Duodenal mucosa (tissue), 2 donors: ENCODE measurements at regions not wholly inside any gene's neighbourhood (a gene's known extent, or its start where the extent isn't known, plus 50 kb on each side); places are given as distances from the start of the nearest gene placed in this dataset.

Experiments used
- H3K27ac ChIP-seq: one replicate; pipeline ENCODE4 v1.7.0; 2013; ENCODE audit warnings: low read depth, low read length
- H3K27me3 ChIP-seq, 2 donors: one replicate each; pipeline ENCODE4 v1.7.0; 2013; ENCODE audit warnings: low read length in 2 of 2, control low read depth in 1 of 2; ENCODE audit not compliant: insufficient read depth in 2 of 2, control insufficient read depth in 1 of 2
- H3K36me3 ChIP-seq, 2 donors: one replicate each; pipeline ENCODE4 v1.7.0; 2013; ENCODE audit warnings: low read length in 2 of 2, control low read depth in 1 of 2; ENCODE audit not compliant: insufficient read depth in 2 of 2, control insufficient read depth in 1 of 2
- H3K4me1 ChIP-seq, 2 donors: one replicate each; pipeline ENCODE4 v1.7.0; 2013; ENCODE audit warnings: low read length in 2 of 2, control low read depth in 1 of 2; ENCODE audit not compliant: insufficient read depth in 2 of 2, control insufficient read depth in 1 of 2
- H3K4me3 ChIP-seq, 2 donors: one replicate each; pipeline ENCODE4 v1.7.0; 2013; ENCODE audit warnings: low read length in 2 of 2, low read depth in 1 of 2
- H3K9ac ChIP-seq, 2 donors: one replicate each; pipeline ENCODE4 v1.7.0; 2013; ENCODE audit warnings: low read length in 2 of 2, low read depth in 1 of 2
- H3K9me3 ChIP-seq, 2 donors: one replicate each; pipeline ENCODE4 v1.7.0; 2013; ENCODE audit warnings: low read length in 2 of 2, control low read depth in 1 of 2; ENCODE audit not compliant: control insufficient read depth in 1 of 2

- Histone ChIP-seq H3K9ac (no peak overlapping the region), H3K36me3 (no peaks in the 10 kb centered on the region), H3K4me3 (no peak overlapping the region), H3K27me3 (no peaks in the 10 kb centered on the region), H3K9me3 (peaks cover 0 to 5% of the 10 kb centered on the region in 2 donors), H3K27ac (no peak overlapping the region), H3K4me1 (no peaks in the 10 kb centered on the region)
Observed at GRCh38 chr9:79000230-79001002, 571.3 kb upstream of the TLE4 start.

- H3K9ac ChIP-seq, result no peak overlapping the region
- no peaks in the 10 kb centered on the region for H3K27me3 ChIP-seq
- H3K4me3 ChIP-seq, result no peak overlapping the region
- peaks cover 0 to 5% of the 10 kb centered on the region in 2 donors for H3K9me3 ChIP-seq
- H3K27ac ChIP-seq, result no peak overlapping the region
- no peaks in the 10 kb centered on the region for H3K4me1 ChIP-seq
- no peaks in the 10 kb centered on the region for H3K36me3 ChIP-seq
Observed at GRCh38 chr9:79001012-79001411, 570.8 kb upstream of the TLE4 start.

GRCh38 chr9:79003514-79003913, 568.3 kb upstream of the TLE4 start:
- Histone ChIP-seq H3K27ac (no peak overlapping the region), H3K9ac (no peak overlapping the region), H3K27me3 (no peaks in the 10 kb centered on the region), H3K4me3 (no peak overlapping the region), H3K36me3 (no peaks in the 10 kb centered on the region), H3K9me3 (peaks cover 0 to 5% of the 10 kb centered on the region in 2 donors), H3K4me1 (no peaks in the 10 kb centered on the region)

GRCh38 chr9:79004032-79004431, 567.7 kb upstream of the TLE4 start:
- Histone ChIP-seq H3K9me3 (peaks cover 0 to 5% of the 10 kb centered on the region in 2 donors), H3K4me1 (no peaks in the 10 kb centered on the region), H3K4me3 (no peak overlapping the region), H3K36me3 (no peaks in the 10 kb centered on the region), H3K27me3 (no peaks in the 10 kb centered on the region), H3K9ac (no peak overlapping the region), H3K27ac (no peak overlapping the region)

- no peak overlapping the region for H3K27ac ChIP-seq
Observed at GRCh38 chr9:79006546-79006945, 565.2 kb upstream of the TLE4 start.

GRCh38 chr9:79007701-79008483, 563.9 kb upstream of the TLE4 start:
- Histone ChIP-seq H3K36me3 (no peaks in the 10 kb centered on the region), H3K4me1 (no peaks in the 10 kb centered on the region), H3K27me3 (no peaks in the 10 kb centered on the region), H3K4me3 (no peak overlapping the region), H3K9me3 (peaks cover 0 to 5% of the 10 kb centered on the region in 2 donors), H3K27ac (no peak overlapping the region), H3K9ac (no peak overlapping the region)

More at GRCh38 chr9:79006546-79006945, 565.2 kb upstream of the TLE4 start:
- H3K9me3 ChIP-seq, result peaks cover 0 to 5% of the 10 kb centered on the region in 2 donors
- no peaks in the 10 kb centered on the region for H3K36me3 ChIP-seq
- no peaks in the 10 kb centered on the region for H3K4me1 ChIP-seq
- H3K9ac ChIP-seq, result no peak overlapping the region
- H3K27me3 ChIP-seq, result no peaks in the 10 kb centered on the region
- no peak overlapping the region for H3K4me3 ChIP-seq

- no peaks in the 10 kb centered on the region for H3K4me1 ChIP-seq
- no peaks in the 10 kb centered on the region for H3K27me3 ChIP-seq
- no peak overlapping the region for H3K27ac ChIP-seq
- no peak overlapping the region for H3K9ac ChIP-seq
- H3K36me3 ChIP-seq, result no peaks in the 10 kb centered on the region
- H3K9me3 ChIP-seq, result no peaks in the 10 kb centered on the region
- no peak overlapping the region for H3K4me3 ChIP-seq
Observed at GRCh38 chr9:79008916-79009315, 562.8 kb upstream of the TLE4 start.

GRCh38 chr9:79011461-79011860, 560.3 kb upstream of the TLE4 start:
- Histone ChIP-seq H3K36me3 (no peaks in the 10 kb centered on the region), H3K4me3 (no peak overlapping the region), H3K27ac (no peak overlapping the region), H3K27me3 (no peaks in the 10 kb centered on the region), H3K9ac (no peak overlapping the region), H3K4me1 (no peaks in the 10 kb centered on the region), H3K9me3 (no peaks in the 10 kb centered on the region)

GRCh38 chr9:79012561-79012960, 559.2 kb upstream of the TLE4 start:
- Histone ChIP-seq H3K4me1 (no peaks in the 10 kb centered on the region), H3K9ac (no peak overlapping the region), H3K36me3 (no peaks in the 10 kb centered on the region), H3K27ac (no peak overlapping the region), H3K9me3 (no peaks in the 10 kb centered on the region), H3K27me3 (no peaks in the 10 kb centered on the region), H3K4me3 (no peak overlapping the region)
